ENCODE measurements at regions not wholly inside any gene's neighbourhood (a gene's known extent, or its start where the extent isn't known, plus 50 kb on each side); places are given as distances from the start of the nearest gene placed in this dataset.

- Histone ChIP-seq H3K4me1 (ENCODE audit: control insufficient read depth in 1 of 2, insufficient read depth in 2 of 2, low read length in 2 of 2) (no peaks in the 10 kb centered on the region), H3K36me3 (ENCODE audit: control insufficient read depth in 1 of 2, insufficient read depth in 2 of 2, low read length in 2 of 2) (no peaks in the 10 kb centered on the region), H3K27ac (ENCODE audit: low read length) (no peak overlapping the region), H3K9me3 (ENCODE audit: control insufficient read depth in 1 of 2, low read length in 2 of 2) (no peaks in the 10 kb centered on the region), H3K4me3 (ENCODE audit: low read depth in 1 of 2, low read length in 2 of 2) (no peak overlapping the region), H3K27me3 (ENCODE audit: low read depth, low read length) (no peaks in the 10 kb centered on the region)
These were observed 256.3 kb upstream of the LINC00305 start for GRCh38 chr18:64405161-64405560.

- H3K4me1 ChIP-seq (ENCODE audit: control insufficient read depth in 1 of 2, insufficient read depth in 2 of 2, low read length in 2 of 2) = no peaks in the 10 kb centered on the region
- H3K27ac ChIP-seq (ENCODE audit: low read length) = no peak overlapping the region
- no peak overlapping the region for H3K4me3 ChIP-seq (ENCODE audit: low read depth in 1 of 2, low read length in 2 of 2)
- no peaks in the 10 kb centered on the region for H3K36me3 ChIP-seq (ENCODE audit: control insufficient read depth in 1 of 2, insufficient read depth in 2 of 2, low read length in 2 of 2)
- no peaks in the 10 kb centered on the region for H3K9me3 ChIP-seq (ENCODE audit: control insufficient read depth in 1 of 2, low read length in 2 of 2)
- no peaks in the 10 kb centered on the region for H3K27me3 ChIP-seq (ENCODE audit: low read depth, low read length)
These were observed 255.1 kb upstream of the LINC00305 start for GRCh38 chr18:64403784-64404503.

- Histone ChIP-seq H3K36me3 (ENCODE audit: control insufficient read depth in 1 of 2, insufficient read depth in 2 of 2, low read length in 2 of 2) (no peaks in the 10 kb centered on the region), H3K27me3 (ENCODE audit: low read depth, low read length) (no peaks in the 10 kb centered on the region), H3K9me3 (ENCODE audit: control insufficient read depth in 1 of 2, low read length in 2 of 2) (no peaks in the 10 kb centered on the region), H3K4me1 (ENCODE audit: control insufficient read depth in 1 of 2, insufficient read depth in 2 of 2, low read length in 2 of 2) (no peaks in the 10 kb centered on the region), H3K4me3 (ENCODE audit: low read depth in 1 of 2, low read length in 2 of 2) (no peak overlapping the region), H3K27ac (ENCODE audit: low read length) (no peak overlapping the region)
These were observed 253.7 kb upstream of the LINC00305 start for GRCh38 chr18:64402636-64403035.

GRCh38 chr18:64401268-64402060, 252.6 kb upstream of the LINC00305 start:
- no peaks in the 10 kb centered on the region for H3K27me3 ChIP-seq (ENCODE audit: low read depth, low read length)
- H3K36me3 ChIP-seq (ENCODE audit: control insufficient read depth in 1 of 2, insufficient read depth in 2 of 2, low read length in 2 of 2) = no peaks in the 10 kb centered on the region
- no peaks in the 10 kb centered on the region for H3K9me3 ChIP-seq (ENCODE audit: control insufficient read depth in 1 of 2, low read length in 2 of 2)
- no peak overlapping the region for H3K27ac ChIP-seq (ENCODE audit: low read length)
- H3K4me3 ChIP-seq (ENCODE audit: low read depth in 1 of 2, low read length in 2 of 2) = no peak overlapping the region
- H3K4me1 ChIP-seq (ENCODE audit: control insufficient read depth in 1 of 2, insufficient read depth in 2 of 2, low read length in 2 of 2) = no peaks in the 10 kb centered on the region

- Histone ChIP-seq H3K9me3 (ENCODE audit: control insufficient read depth in 1 of 2, low read length in 2 of 2) (no peaks in the 10 kb centered on the region), H3K4me1 (ENCODE audit: control insufficient read depth in 1 of 2, insufficient read depth in 2 of 2, low read length in 2 of 2) (no peaks in the 10 kb centered on the region), H3K27me3 (ENCODE audit: low read depth, low read length) (no peaks in the 10 kb centered on the region), H3K4me3 (ENCODE audit: low read depth in 1 of 2, low read length in 2 of 2) (no peak overlapping the region), H3K27ac (ENCODE audit: low read length) (no peak overlapping the region), H3K36me3 (ENCODE audit: control insufficient read depth in 1 of 2, insufficient read depth in 2 of 2, low read length in 2 of 2) (no peaks in the 10 kb centered on the region)
These were observed 250.7 kb upstream of the LINC00305 start for GRCh38 chr18:64399566-64399965.

- Histone ChIP-seq H3K4me3 (ENCODE audit: low read depth in 1 of 2, low read length in 2 of 2) (no peak overlapping the region), H3K36me3 (ENCODE audit: control insufficient read depth in 1 of 2, insufficient read depth in 2 of 2, low read length in 2 of 2) (no peaks in the 10 kb centered on the region), H3K27me3 (ENCODE audit: low read depth, low read length) (no peaks in the 10 kb centered on the region), H3K27ac (ENCODE audit: low read length) (no peak overlapping the region), H3K4me1 (ENCODE audit: control insufficient read depth in 1 of 2, insufficient read depth in 2 of 2, low read length in 2 of 2) (no peaks in the 10 kb centered on the region), H3K9me3 (ENCODE audit: control insufficient read depth in 1 of 2, low read length in 2 of 2) (no peaks in the 10 kb centered on the region)
These were observed 249.4 kb upstream of the LINC00305 start for GRCh38 chr18:64398320-64398719.

GRCh38 chr18:64392202-64392601, 243.3 kb upstream of the LINC00305 start:
- Histone ChIP-seq H3K36me3 (ENCODE audit: control insufficient read depth in 1 of 2, insufficient read depth in 2 of 2, low read length in 2 of 2) (no peaks in the 10 kb centered on the region), H3K27me3 (ENCODE audit: low read depth, low read length) (no peaks in the 10 kb centered on the region), H3K27ac (ENCODE audit: low read length) (no peak overlapping the region), H3K9me3 (ENCODE audit: control insufficient read depth in 1 of 2, low read length in 2 of 2) (no peaks in the 10 kb centered on the region), H3K4me3 (ENCODE audit: low read depth in 1 of 2, low read length in 2 of 2) (no peak overlapping the region), H3K4me1 (ENCODE audit: control insufficient read depth in 1 of 2, insufficient read depth in 2 of 2, low read length in 2 of 2) (no peaks in the 10 kb centered on the region)

GRCh38 chr18:64384101-64384500, 235.2 kb upstream of the LINC00305 start:
- no peaks in the 10 kb centered on the region for H3K27me3 ChIP-seq (ENCODE audit: low read depth, low read length)
- no peaks in the 10 kb centered on the region for H3K9me3 ChIP-seq (ENCODE audit: control insufficient read depth in 1 of 2, low read length in 2 of 2)
- no peaks in the 10 kb centered on the region for H3K4me1 ChIP-seq (ENCODE audit: control insufficient read depth in 1 of 2, insufficient read depth in 2 of 2, low read length in 2 of 2)
- no peak overlapping the region for H3K27ac ChIP-seq (ENCODE audit: low read length)
- no peaks in the 10 kb centered on the region for H3K36me3 ChIP-seq (ENCODE audit: control insufficient read depth in 1 of 2, insufficient read depth in 2 of 2, low read length in 2 of 2)
- no peak overlapping the region for H3K4me3 ChIP-seq (ENCODE audit: low read depth in 1 of 2, low read length in 2 of 2)

- Histone ChIP-seq H3K27ac (ENCODE audit: low read length) (no peak overlapping the region), H3K36me3 (ENCODE audit: control insufficient read depth in 1 of 2, insufficient read depth in 2 of 2, low read length in 2 of 2) (no peaks in the 10 kb centered on the region), H3K9me3 (ENCODE audit: control insufficient read depth in 1 of 2, low read length in 2 of 2) (peaks cover 0 to 3% of the 10 kb centered on the region in 2 donors), H3K4me3 (ENCODE audit: low read depth in 1 of 2, low read length in 2 of 2) (no peak overlapping the region), H3K27me3 (ENCODE audit: low read depth, low read length) (no peaks in the 10 kb centered on the region), H3K4me1 (ENCODE audit: control insufficient read depth in 1 of 2, insufficient read depth in 2 of 2, low read length in 2 of 2) (no peaks in the 10 kb centered on the region)
These were observed 231.2 kb upstream of the LINC00305 start for GRCh38 chr18:64380117-64380516.

GRCh38 chr18:64379662-64380061, 230.8 kb upstream of the LINC00305 start:
- no peaks in the 10 kb centered on the region for H3K27me3 ChIP-seq (ENCODE audit: low read depth, low read length)
- peaks cover 0 to 3% of the 10 kb centered on the region in 2 donors for H3K9me3 ChIP-seq (ENCODE audit: control insufficient read depth in 1 of 2, low read length in 2 of 2)
- H3K36me3 ChIP-seq (ENCODE audit: control insufficient read depth in 1 of 2, insufficient read depth in 2 of 2, low read length in 2 of 2) = no peaks in the 10 kb centered on the region
- no peak overlapping the region for H3K27ac ChIP-seq (ENCODE audit: low read length)
- H3K4me3 ChIP-seq (ENCODE audit: low read depth in 1 of 2, low read length in 2 of 2) = no peak overlapping the region
- no peaks in the 10 kb centered on the region for H3K4me1 ChIP-seq (ENCODE audit: control insufficient read depth in 1 of 2, insufficient read depth in 2 of 2, low read length in 2 of 2)

- Histone ChIP-seq H3K27me3 (ENCODE audit: low read depth, low read length) (no peaks in the 10 kb centered on the region), H3K36me3 (ENCODE audit: control insufficient read depth in 1 of 2, insufficient read depth in 2 of 2, low read length in 2 of 2) (no peaks in the 10 kb centered on the region), H3K27ac (ENCODE audit: low read length) (no peak overlapping the region), H3K9me3 (ENCODE audit: control insufficient read depth in 1 of 2, low read length in 2 of 2) (peaks cover 0 to 3% of the 10 kb centered on the region in 2 donors), H3K4me3 (ENCODE audit: low read depth in 1 of 2, low read length in 2 of 2) (no peak overlapping the region), H3K4me1 (ENCODE audit: control insufficient read depth in 1 of 2, insufficient read depth in 2 of 2, low read length in 2 of 2) (no peaks in the 10 kb centered on the region)
These were observed 228.6 kb upstream of the LINC00305 start for GRCh38 chr18:64377446-64377845.

Data from muscle layer of duodenum (tissue), 2 donors.